Smooth muscle cell (in vitro differentiated cells): ENCODE measurements at regions not wholly inside any gene's neighbourhood (a gene's known extent, or its start where the extent isn't known, plus 50 kb on each side); places are given as distances from the start of the nearest gene placed in this dataset.
A peak's percentile ranks its signal among the peaks of the same experiment; 100 is the strongest.

Experiments
- DNase-seq: peaks from one replicate; lab custom pipeline; 2025; ENCODE audit not compliant: unreplicated experiment; lab: John Stamatoyannopoulos, UW
- H2AFZ ChIP-seq: fragments of 200-600 bp; sonication (generic); 2 replicates; pipeline ENCODE4 v1.6.0; 2016; ENCODE audit warnings: antibody characterized with exemption, low read depth, mild to moderate bottlenecking
- H3F3A ChIP-seq: fragments of 200-600 bp; sonication (generic); 2 replicates; pipeline ENCODE4 v1.6.0; 2017; ENCODE audit warnings: antibody characterized with exemption, low read depth
- H3K27ac ChIP-seq: fragments of 200-600 bp; sonication (generic); 2 replicates; pipeline ENCODE4 v1.5.1; 2016; ENCODE audit warnings: low read depth, mild to moderate bottlenecking
- H3K27me3 ChIP-seq: fragments of 200-600 bp; sonication (generic); 2 replicates; pipeline ENCODE4 v1.6.1; 2016; ENCODE audit warnings: low read depth, mild to moderate bottlenecking
- H3K36me3 ChIP-seq: fragments of 200-600 bp; sonication (generic); 2 replicates; pipeline ENCODE4 v1.5.1; 2016; ENCODE audit warnings: low read depth
- H3K4me1 ChIP-seq: fragments of 200-600 bp; sonication (generic); 2 replicates; pipeline ENCODE4 v1.5.1; 2016; ENCODE audit warnings: low read depth
- H3K4me2 ChIP-seq: fragments of 200-600 bp; sonication (generic); 2 replicates; pipeline ENCODE4 v1.6.0; 2016; ENCODE audit warnings: mild to moderate bottlenecking
- H3K4me3 ChIP-seq: fragments of 200-600 bp; sonication (generic); 2 replicates; pipeline ENCODE4 v1.5.1; 2016; ENCODE audit warnings: mild to moderate bottlenecking
- H3K79me2 ChIP-seq: fragments of 200-600 bp; sonication (generic); 2 replicates; pipeline ENCODE4 v1.6.0; 2016; ENCODE audit warnings: low read depth, mild to moderate bottlenecking
- H3K9ac ChIP-seq: fragments of 200-600 bp; sonication (generic); 2 replicates; pipeline ENCODE4 v1.6.0; 2016; ENCODE audit warnings: low read depth
- H3K9me3 ChIP-seq: fragments of 200-600 bp; sonication (generic); replicated peaks from 2 replicates; pipeline ENCODE4 v1.5.1; 2016; ENCODE audit warnings: low read depth
- H4K20me1 ChIP-seq: fragments of 200-600 bp; sonication (generic); 2 replicates; pipeline ENCODE4 v1.6.0; 2016; ENCODE audit warnings: low read depth
- CTCF ChIP-seq: fragments of 200-600 bp; sonication (generic); IDR thresholded peaks from 2 replicates; pipeline ENCODE4 v1.5.1; 2017; ENCODE audit warnings: borderline replicate concordance, mild to moderate bottlenecking, antibody characterized with exemption; ENCODE audit not compliant: insufficient read depth, poor library complexity, severe bottlenecking
- WGBS: methylation state at CpG from one replicate; pipeline ENCODE4 v1.1.7; 2016; ENCODE audit warnings: low lambda C conversion rate; 5-methylcytosine and 5-hydroxymethylcytosine counted together

- no peaks in the 10 kb centered on the region for H3K79me2 ChIP-seq
- H3K9me3 ChIP-seq = no peaks in the 10 kb centered on the region
- no peak for DNase-seq
- no peaks in the 10 kb centered on the region for H4K20me1 ChIP-seq
- WGBS = 76% methylated on average over 5 of the region's 5 CpGs
- H3K27me3 ChIP-seq = no peaks in the 10 kb centered on the region
- H3K4me2 ChIP-seq = no peak overlapping the region
- H2AFZ ChIP-seq = no peak overlapping the region
- no peak for TF ChIP-seq CTCF
- peaks cover 8% of the 10 kb centered on the region for H3K4me1 ChIP-seq
- H3K4me3 ChIP-seq = no peak overlapping the region
- H3K36me3 ChIP-seq = no peaks in the 10 kb centered on the region
- no peaks in the 10 kb centered on the region for H3F3A ChIP-seq
- H3K27ac ChIP-seq = no peak overlapping the region
- no peak overlapping the region for H3K9ac ChIP-seq
These were observed 104.9 kb upstream of the NDUFV2 start for GRCh38 chr18:8997634-8998033.

GRCh38 chr18:8998481-8999217 lies 103.8 kb upstream of the NDUFV2 start:
- Histone ChIP-seq H3K36me3 (no peaks in the 10 kb centered on the region), H3K9me3 (no peaks in the 10 kb centered on the region), H3K4me2 (peak overlapping the region; percentile 60), H2AFZ (peak overlapping the region; percentile 12), H3K4me1 (peaks cover 8% of the 10 kb centered on the region), H3K27me3 (no peaks in the 10 kb centered on the region), H3K27ac (no peak overlapping the region), H3K79me2 (no peaks in the 10 kb centered on the region), H4K20me1 (no peaks in the 10 kb centered on the region), H3K4me3 (no peak overlapping the region), H3F3A (no peaks in the 10 kb centered on the region), H3K9ac (no peak overlapping the region)
- 23% methylated on average over 4 of the region's 4 CpGs for WGBS
- no peak for DNase-seq
- TF ChIP-seq CTCF = no peak

GRCh38 chr18:8999872-9000271 lies 102.6 kb upstream of the NDUFV2 start:
- H2AFZ ChIP-seq = no peak overlapping the region
- no peaks in the 10 kb centered on the region for H3K9me3 ChIP-seq
- no peak overlapping the region for H3K4me2 ChIP-seq
- WGBS = 93% methylated on average over 9 of the region's 9 CpGs
- no peaks in the 10 kb centered on the region for H3F3A ChIP-seq
- H3K9ac ChIP-seq = no peak overlapping the region
- H3K36me3 ChIP-seq = no peaks in the 10 kb centered on the region
- no peaks in the 10 kb centered on the region for H3K27me3 ChIP-seq
- no peak for DNase-seq
- H3K4me1 ChIP-seq = peaks cover 8% of the 10 kb centered on the region
- no peaks in the 10 kb centered on the region for H4K20me1 ChIP-seq
- no peak overlapping the region for H3K27ac ChIP-seq
- no peaks in the 10 kb centered on the region for H3K79me2 ChIP-seq
- no peak for TF ChIP-seq CTCF
- H3K4me3 ChIP-seq = no peak overlapping the region

- Histone ChIP-seq H3K79me2 (no peaks in the 10 kb centered on the region), H4K20me1 (no peaks in the 10 kb centered on the region), H3K27me3 (no peaks in the 10 kb centered on the region), H3K27ac (no peak overlapping the region), H3K4me3 (no peak overlapping the region), H3K4me2 (no peak overlapping the region), H3K36me3 (no peaks in the 10 kb centered on the region), H3K9me3 (no peaks in the 10 kb centered on the region), H3K9ac (no peak overlapping the region), H3F3A (no peaks in the 10 kb centered on the region), H3K4me1 (peaks cover 8% of the 10 kb centered on the region), H2AFZ (peak overlapping the region; percentile 19)
- no peak for TF ChIP-seq CTCF
- 72% methylated on average over 5 of the region's 5 CpGs for WGBS
- DNase-seq = no peak
These were observed 101.8 kb upstream of the NDUFV2 start for GRCh38 chr18:9000733-9001132.
